GM12872 (cell line): ENCODE measurements at regions not wholly inside any gene's neighbourhood (a gene's known extent, or its start where the extent isn't known, plus 50 kb on each side); places are given as distances from the start of the nearest gene placed in this dataset.

Experiments used
- CTCF ChIP-seq: IDR thresholded peaks from 3 replicates; pipeline ENCODE4 v1.5.1; 2011; ENCODE audit warnings: low read depth, mild to moderate bottlenecking, low read length, moderate library complexity; ENCODE audit not compliant: insufficient read depth

GRCh38 chr7:91443862-91444261 lies 179.6 kb downstream of the FZD1 start:
- no peak for TF ChIP-seq CTCF

GRCh38 chr7:91446819-91447218 lies 182.6 kb downstream of the FZD1 start:
- TF ChIP-seq CTCF = no peak

GRCh38 chr7:91455411-91455810 lies 191.2 kb downstream of the FZD1 start:
- no peak for TF ChIP-seq CTCF

- TF ChIP-seq CTCF = no peak
Observed at GRCh38 chr7:91457208-91457607, 193.0 kb downstream of the FZD1 start.

- TF ChIP-seq CTCF = no peak
Observed at GRCh38 chr7:91459539-91459938, 195.3 kb downstream of the FZD1 start.

- no peak for TF ChIP-seq CTCF
Observed at GRCh38 chr7:91462316-91462715, 198.1 kb downstream of the FZD1 start.

- TF ChIP-seq CTCF = no peak
Observed at GRCh38 chr7:91463330-91463729, 199.1 kb downstream of the FZD1 start.

GRCh38 chr7:91465595-91466061 lies 201.4 kb downstream of the FZD1 start:
- no peak for TF ChIP-seq CTCF
